GM12878 (cell line): ENCODE measurements at regions not wholly inside any gene's neighbourhood (a gene's known extent, or its start where the extent isn't known, plus 50 kb on each side); places are given as distances from the start of the nearest gene placed in this dataset.

Source experiments
- ATAC-seq: fragments of 200-7000 bp; cut with Tn5 transposase; 3 replicates; pipeline ENCODE4 v1.9.1; 2020; ENCODE audit warnings: mild to moderate bottlenecking, moderate library complexity
- BruUV-seq: library from RNA; stranded (reverse); fragments of 400-500 nt; replicated peaks from 2 replicates; lab custom pipeline; 2021; lab: Mats Ljungman, UMichigan
- CTCF ChIA-PET: fragments of 300-600 bp; sonication (Branson Sonifier 250); formaldehyde crosslinking; extraction: SDS; loops from one replicate; lab custom pipeline; 2021; ENCODE audit warnings: inconsistent platforms; lab: Yijun Ruan, JAX
- POLR2A ChIA-PET: fragments of 350-600 bp; formaldehyde crosslinking; extraction: SDS; loops from one replicate; lab custom pipeline; 2021; ENCODE audit warnings: inconsistent platforms; lab: Charles Lee
- RAD21 ChIA-PET: fragments of 300-600 bp; sonication (Branson Sonifier 250); formaldehyde crosslinking; loops from one replicate; lab custom pipeline; 2023; ENCODE audit warnings: antibody characterized with exemption; ENCODE audit not compliant: unreplicated experiment; lab: Charles Lee
- SMC1A ChIA-PET: fragments of 300-600 bp; sonication (Branson Sonifier 250); formaldehyde crosslinking; loops from one replicate; lab custom pipeline; 2023; ENCODE audit not compliant: unreplicated experiment, uncharacterized antibody; lab: Charles Lee
- DNase-seq: peaks from one replicate; pipeline ENCODE4 v3.0.0-alpha.2; 2011; ENCODE audit warnings: low read depth, low spot score
- FAIRE-seq: peaks from 3 replicates; lab custom pipeline; 2011; peaks lifted over from hg19 to GRCh38; lab: Jason Lieb, UNC
- H2AFZ ChIP-seq: 2 replicates; pipeline ENCODE4 v1.6.0; 2011; ENCODE audit warnings: low read depth, low read length, control low read depth; ENCODE audit not compliant: control insufficient read depth
- H3K27ac ChIP-seq: 2 replicates; pipeline ENCODE4 v1.5.1; 2011; ENCODE audit warnings: control low read depth; ENCODE audit not compliant: control insufficient read depth, insufficient read depth
- H3K27me3 ChIP-seq, 2 experiments: replicated peaks in 1 of 2; 2 replicates each; pipeline versions ENCODE4 v1.6.0 to v1.6.1; 2011; ENCODE audit warnings: low read length in 1 of 2; ENCODE audit not compliant: control insufficient read depth in 2 of 2, insufficient read depth in 2 of 2
- H3K36me3 ChIP-seq, 2 experiments: 2 replicates each; pipeline ENCODE4 v1.5.1; 2011; ENCODE audit warnings: low read length in 1 of 2; ENCODE audit not compliant: control insufficient read depth in 2 of 2, insufficient read depth in 2 of 2
- H3K4me1 ChIP-seq: 2 replicates; pipeline ENCODE4 v1.6.1; 2011; ENCODE audit warnings: mild to moderate bottlenecking, low read length, moderate library complexity, mixed read lengths; ENCODE audit not compliant: control insufficient read depth, insufficient read depth
- H3K4me2 ChIP-seq: 2 replicates; pipeline ENCODE4 v1.6.0; 2011; ENCODE audit warnings: control low read depth; ENCODE audit not compliant: control insufficient read depth, insufficient read depth
- H3K4me3 ChIP-seq: fragments of 200-600 bp; sonication (generic); 2 replicates; pipeline ENCODE4 v1.5.1; 2016
- H3K79me2 ChIP-seq: 2 replicates; pipeline ENCODE4 v1.6.0; 2011; ENCODE audit warnings: low read length; ENCODE audit not compliant: control insufficient read depth, insufficient read depth
- H3K9ac ChIP-seq: 2 replicates; pipeline ENCODE4 v1.8.0; 2011; ENCODE audit warnings: low read length, control low read depth, mixed read lengths; ENCODE audit not compliant: control insufficient read depth, insufficient read depth
- H3K9me3 ChIP-seq: replicated peaks from 3 replicates; pipeline ENCODE4 v1.5.1; 2011; ENCODE audit warnings: mild to moderate bottlenecking, low read length; ENCODE audit not compliant: control insufficient read depth, insufficient read depth
- H4K20me1 ChIP-seq: 2 replicates; pipeline ENCODE4 v1.6.0; 2011; ENCODE audit not compliant: control insufficient read depth, insufficient read depth
- MYB ChIP-seq: fragments of 150-350 bp; IDR thresholded peaks from 2 replicates; pipeline ENCODE4 v1.6.1; 2014; ENCODE audit warnings: mild to moderate bottlenecking, low read depth, low read length, borderline replicate concordance
- TBL1XR1 ChIP-seq: IDR thresholded peaks from 2 replicates; pipeline ENCODE4 v1.6.1; 2012; ENCODE audit warnings: low read depth, low read length, improper control_type of control experiment
- TCF12 ChIP-seq: IDR thresholded peaks from 2 replicates; pipeline ENCODE4 v1.6.1; 2011; ENCODE audit warnings: low read depth, mild to moderate bottlenecking, low read length
- WGBS: methylation state at CpG from one replicate; pipeline ENCODE4 v1.1.6; 2016; ENCODE audit warnings: low lambda C conversion rate; ENCODE audit not compliant: insufficient replicate concordance, insufficient coverage; ENCODE audit errors: missing lambda C conversion rate; 5-methylcytosine and 5-hydroxymethylcytosine counted together
- in situ Hi-C: fragments of 300-500 bp; cut with MboI; formaldehyde crosslinking; loops from 9 replicates; pipeline ENCODE4 v1.14.3; 2018; ENCODE audit warnings: mixed read lengths
- intact Hi-C: fragments of 100-400 bp; cut with micrococcal nuclease; formaldehyde crosslinking; loops from one replicate; pipeline ENCODE4 v1.14.2; 2022; ENCODE audit not compliant: unreplicated experiment
- TF ChIP-seq, protein P1 (sequence below): fragments of 450-650 bp; formaldehyde crosslinking; IDR thresholded peaks from 2 replicates; pipeline ENCODE4 v1.4.0; 2022; ENCODE audit warnings: mild to moderate bottlenecking, moderate library complexity

DNA sequence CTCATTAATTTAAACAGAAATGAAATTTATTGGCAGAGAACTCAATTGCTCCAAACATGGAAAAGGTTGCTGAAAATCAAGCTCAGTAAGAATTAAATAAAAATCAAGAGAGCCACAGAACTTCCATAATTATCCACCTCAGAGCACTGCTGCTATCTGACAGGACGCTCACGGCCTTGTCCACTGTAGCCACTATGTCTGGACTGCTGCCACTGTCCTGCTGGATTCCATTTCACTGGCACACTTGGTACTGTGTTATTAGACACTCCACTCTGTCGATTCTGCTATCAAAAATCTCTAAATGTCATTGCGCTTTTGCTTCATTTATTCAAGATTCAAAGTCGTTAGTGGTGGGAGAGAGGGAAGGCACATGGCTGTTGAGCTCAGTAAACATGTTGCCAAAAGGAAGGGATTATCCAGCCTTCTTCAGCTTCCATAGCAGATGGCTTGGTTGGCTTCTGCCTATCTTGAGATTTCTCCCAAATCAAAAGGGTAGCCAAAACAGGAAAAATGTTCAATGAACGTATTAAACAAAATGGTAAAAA lies 815.0 kb downstream of the CDH18 start:
- TF ChIP-seq MYB (no peak), TBL1XR1 (no peak), TCF12 (no peak)
- TF ChIP-seq, protein P1, sequence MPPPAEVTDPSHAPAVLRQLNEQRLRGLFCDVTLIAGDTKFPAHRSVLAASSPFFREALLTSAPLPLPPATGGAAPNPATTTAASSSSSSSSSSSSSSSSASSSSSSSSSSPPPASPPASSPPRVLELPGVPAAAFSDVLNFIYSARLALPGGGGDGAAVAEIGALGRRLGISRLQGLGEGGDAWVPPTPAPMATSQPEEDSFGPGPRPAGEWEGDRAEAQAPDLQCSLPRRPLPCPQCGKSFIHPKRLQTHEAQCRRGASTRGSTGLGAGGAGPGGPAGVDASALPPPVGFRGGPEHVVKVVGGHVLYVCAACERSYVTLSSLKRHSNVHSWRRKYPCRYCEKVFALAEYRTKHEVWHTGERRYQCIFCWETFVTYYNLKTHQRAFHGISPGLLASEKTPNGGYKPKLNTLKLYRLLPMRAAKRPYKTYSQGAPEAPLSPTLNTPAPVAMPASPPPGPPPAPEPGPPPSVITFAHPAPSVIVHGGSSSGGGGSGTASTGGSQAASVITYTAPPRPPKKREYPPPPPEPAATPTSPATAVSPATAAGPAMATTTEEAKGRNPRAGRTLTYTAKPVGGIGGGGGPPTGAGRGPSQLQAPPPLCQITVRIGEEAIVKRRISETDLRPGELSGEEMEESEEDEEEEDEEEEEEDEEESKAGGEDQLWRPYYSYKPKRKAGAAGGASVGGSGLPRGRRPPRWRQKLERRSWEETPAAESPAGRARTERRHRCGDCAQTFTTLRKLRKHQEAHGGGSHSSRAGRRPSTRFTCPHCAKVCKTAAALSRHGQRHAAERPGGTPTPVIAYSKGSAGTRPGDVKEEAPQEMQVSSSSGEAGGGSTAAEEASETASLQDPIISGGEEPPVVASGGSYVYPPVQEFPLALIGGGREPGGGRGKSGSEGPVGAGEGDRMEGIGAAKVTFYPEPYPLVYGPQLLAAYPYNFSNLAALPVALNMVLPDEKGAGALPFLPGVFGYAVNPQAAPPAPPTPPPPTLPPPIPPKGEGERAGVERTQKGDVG (CRISPR knock-in tag), result no peak
- POLR2A ChIA-PET, result no interaction called here
- no peak overlapping the region for H3K4me2 ChIP-seq
- SMC1A ChIA-PET, result interaction anchor here (1.0 kb wide), 1 partner anchor 21 kb away, joined by 3 read pairs; no protein-coding TSS in a partner anchor
- no peaks in the 10 kb centered on the region for H3K27me3 ChIP-seq
- DNase-seq (no peak), FAIRE-seq (no peak), ATAC-seq (no peak)
- no peak overlapping the region for H3K27ac ChIP-seq
- WGBS, result 31% methylated on average over 6 of the region's 6 CpGs
- H3K4me1 ChIP-seq, result no peaks in the 10 kb centered on the region
- RAD21 ChIA-PET, result no interaction called here
- H3K4me3 ChIP-seq, result no peak overlapping the region
- H3K79me2 ChIP-seq, result no peaks in the 10 kb centered on the region
- CTCF ChIA-PET, result no interaction called here
- no peak overlapping the region for H2AFZ ChIP-seq
- no peak overlapping the region for H3K9ac ChIP-seq
- no peaks in the 10 kb centered on the region for H3K9me3 ChIP-seq
- no peaks in the 10 kb centered on the region for H3K36me3 ChIP-seq
- BruUV-seq, result no TSS peak
- in situ Hi-C loops, result no loop called here
- intact Hi-C loops, result no loop called here
- H4K20me1 ChIP-seq, result no peaks in the 10 kb centered on the region
